Fibroblast of pulmonary artery (primary cell): ENCODE measurements at regions not wholly inside any gene's neighbourhood (a gene's known extent, or its start where the extent isn't known, plus 50 kb on each side); places are given as distances from the start of the nearest gene placed in this dataset.

ENCODE experiments used
- DNase-seq: peaks from one replicate; pipeline ENCODE4 v3.0.0-alpha.2; 2010; ENCODE audit warnings: low read depth
- H3K4me3 ChIP-seq: replicated peaks from 2 replicates; pipeline ENCODE4 v1.5.1; 2011; ENCODE audit warnings: low read depth, mild to moderate bottlenecking, control low read depth, low read length, moderate library complexity
- CTCF ChIP-seq: IDR thresholded peaks from 2 replicates; pipeline ENCODE4 v1.5.1; 2011; ENCODE audit warnings: mild to moderate bottlenecking, control low read depth, low read length, inconsistent platforms; ENCODE audit errors: missing control alignments

- no peak for DNase-seq
- no peak overlapping the region for H3K4me3 ChIP-seq
- no peak for TF ChIP-seq CTCF
Measured at GRCh38 chr22:47621253-47621652, 858.8 kb downstream of the TBC1D22A start.

GRCh38 chr22:47620391-47620790, 857.9 kb downstream of the TBC1D22A start:
- DNase-seq, result no peak
- no peak for TF ChIP-seq CTCF
- H3K4me3 ChIP-seq, result no peak overlapping the region

GRCh38 chr22:47619631-47620030, 857.2 kb downstream of the TBC1D22A start:
- no peak for TF ChIP-seq CTCF
- no peak overlapping the region for H3K4me3 ChIP-seq
- DNase-seq, result no peak

- no peak for TF ChIP-seq CTCF
- DNase-seq, result no peak
- H3K4me3 ChIP-seq, result no peak overlapping the region
Measured at GRCh38 chr22:47618180-47619010, 855.9 kb downstream of the TBC1D22A start.

GRCh38 chr22:47617186-47617585, 854.7 kb downstream of the TBC1D22A start:
- DNase-seq, result no peak
- TF ChIP-seq CTCF, result no peak
- H3K4me3 ChIP-seq, result no peak overlapping the region

- TF ChIP-seq CTCF, result no peak
- DNase-seq, result no peak
- no peak overlapping the region for H3K4me3 ChIP-seq
Measured at GRCh38 chr22:47616396-47617020, 854.1 kb downstream of the TBC1D22A start.
